Keratinocyte (primary cell): ENCODE measurements at regions not wholly inside any gene's neighbourhood (a gene's known extent, or its start where the extent isn't known, plus 50 kb on each side); places are given as distances from the start of the nearest gene placed in this dataset.

Source experiments
- DNase-seq: peaks from one replicate; pipeline ENCODE4 v3.0.0-alpha.2; 2011; ENCODE audit warnings: low read depth, missing footprints, low spot score
- FAIRE-seq: peaks from 2 replicates; lab custom pipeline; 2011; peaks lifted over from hg19 to GRCh38; lab: Jason Lieb, UNC
- H2AFZ ChIP-seq: 2 replicates; pipeline ENCODE4 v1.6.0; 2012; ENCODE audit warnings: low read length, control low read depth, inconsistent platforms; ENCODE audit not compliant: control insufficient read depth
- H3K27ac ChIP-seq: 2 replicates; pipeline ENCODE4 v1.5.1; 2011; ENCODE audit warnings: low read length; ENCODE audit not compliant: control insufficient read depth, insufficient read depth
- H3K27me3 ChIP-seq: 3 replicates; pipeline ENCODE4 v1.6.0; 2011; ENCODE audit warnings: low read length; ENCODE audit not compliant: control insufficient read depth, insufficient read depth; ENCODE audit errors: extremely low read depth
- H3K36me3 ChIP-seq, 2 experiments: 2 replicates in 1 of 2; 3 replicates in 1 of 2; pipeline ENCODE4 v1.5.1; 2011; ENCODE audit warnings: low read length in 2 of 2, mild to moderate bottlenecking in 1 of 2; ENCODE audit not compliant: control insufficient read depth in 2 of 2, insufficient read depth in 2 of 2; ENCODE audit errors: extremely low read depth in 1 of 2
- H3K4me1 ChIP-seq: 3 replicates; pipeline ENCODE4 v1.5.1; 2011; ENCODE audit warnings: low read length; ENCODE audit not compliant: control insufficient read depth, insufficient read depth; ENCODE audit errors: extremely low read depth
- H3K4me2 ChIP-seq: 3 replicates; pipeline ENCODE4 v1.6.0; 2011; ENCODE audit warnings: low read depth, low read length; ENCODE audit not compliant: control insufficient read depth, insufficient read depth; ENCODE audit errors: extremely low read depth
- H3K4me3 ChIP-seq, 3 experiments: fragments of 200-600 bp in 1 of 3; sonication (generic) in 1 of 3; 2 replicates in 2 of 3; 3 replicates in 1 of 3; pipeline ENCODE4 v1.5.1; 2011 to 2016; ENCODE audit warnings: low read length in 3 of 3, mild to moderate bottlenecking in 3 of 3, control low read depth in 2 of 3, inconsistent platforms in 1 of 3, low read depth in 1 of 3, mixed read lengths in 1 of 3, mixed run types in 1 of 3, moderate library complexity in 1 of 3; ENCODE audit not compliant: control insufficient read depth in 2 of 3, insufficient read depth in 2 of 3; ENCODE audit errors: extremely low read depth in 1 of 3
- H3K79me2 ChIP-seq: 2 replicates; pipeline ENCODE4 v1.6.0; 2012; ENCODE audit warnings: low read length; ENCODE audit not compliant: control insufficient read depth, insufficient read depth
- H3K9ac ChIP-seq: 3 replicates; pipeline ENCODE4 v1.6.0; 2011; ENCODE audit warnings: low read length; ENCODE audit not compliant: control insufficient read depth, insufficient read depth; ENCODE audit errors: extremely low read depth
- H3K9me1 ChIP-seq: 3 replicates; pipeline ENCODE4 v1.6.0; 2011; ENCODE audit warnings: low read length; ENCODE audit not compliant: control insufficient read depth, insufficient read depth; ENCODE audit errors: extremely low read depth
- H3K9me3 ChIP-seq: 2 replicates; pipeline ENCODE4 v1.5.1; 2012; ENCODE audit warnings: low read depth, low read length; ENCODE audit not compliant: control insufficient read depth
- H4K20me1 ChIP-seq: 3 replicates; pipeline ENCODE4 v1.6.0; 2011; ENCODE audit warnings: low read length; ENCODE audit not compliant: control insufficient read depth, insufficient read depth; ENCODE audit errors: extremely low read depth
- EZH2 ChIP-seq: IDR thresholded peaks from one replicate; pipeline ENCODE4 v1.6.1; 2012; ENCODE audit warnings: inconsistent platforms, mild to moderate bottlenecking, low read length, moderate library complexity
- dilution Hi-C: fragments of 300-500 bp; cut with MboI; formaldehyde crosslinking; loops from one replicate; pipeline ENCODE4 v1.7.0; 2020; ENCODE audit warnings: low sequenced_read_pairs; ENCODE audit not compliant: extremely low pct_ligation_motif_present
- TF ChIP-seq, protein P1 (sequence below), 3 experiments: IDR thresholded peaks in 1 of 3; conservative IDR thresholded peaks in 1 of 3; optimal IDR thresholded peaks in 1 of 3; 2 replicates in 2 of 3; 3 replicates in 1 of 3; pipeline versions ENCODE3 to v1.5.1; 2011; ENCODE audit warnings: low read length in 3 of 3, mild to moderate bottlenecking in 3 of 3, moderate library complexity in 2 of 3, control low read depth in 1 of 3, inconsistent platforms in 1 of 3; ENCODE audit not compliant: insufficient read depth in 2 of 3; ENCODE audit errors: extremely low read depth in 1 of 3

DNA sequence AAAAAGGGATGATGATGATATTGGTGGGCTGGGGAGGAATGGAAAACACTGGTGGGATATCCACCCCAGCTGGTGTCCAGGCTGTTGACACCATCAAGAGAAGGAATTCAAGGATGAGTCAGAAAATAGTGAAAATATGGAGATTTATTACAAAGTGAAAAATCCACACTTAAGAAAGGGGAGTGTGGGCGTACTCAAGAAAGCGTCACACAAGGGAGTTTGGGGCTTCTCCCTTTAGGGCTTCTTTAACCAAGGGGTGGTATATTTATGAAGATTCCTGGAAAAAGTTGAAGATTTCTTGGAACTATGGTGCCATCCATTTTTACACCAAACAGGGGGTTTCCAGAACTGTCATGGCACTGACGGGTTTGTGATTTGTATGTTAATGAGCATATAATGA, 63.1 kb upstream of the ARID2 start:
- Histone ChIP-seq H3K4me3 (no peak overlapping the region), H3K9me3 (no peaks in the 10 kb centered on the region), H3K36me3 (no peaks in the 10 kb centered on the region), H4K20me1 (no peaks in the 10 kb centered on the region), H3K4me1 (peaks cover 4% of the 10 kb centered on the region), H2AFZ (no peak overlapping the region), H3K9me1 (no peaks in the 10 kb centered on the region), H3K27ac (no peak overlapping the region), H3K79me2 (no peaks in the 10 kb centered on the region), H3K27me3 (no peaks in the 10 kb centered on the region), H3K4me2 (no peak overlapping the region), H3K9ac (no peak overlapping the region)
- TF ChIP-seq EZH2: no peak
- TF ChIP-seq, protein P1, sequence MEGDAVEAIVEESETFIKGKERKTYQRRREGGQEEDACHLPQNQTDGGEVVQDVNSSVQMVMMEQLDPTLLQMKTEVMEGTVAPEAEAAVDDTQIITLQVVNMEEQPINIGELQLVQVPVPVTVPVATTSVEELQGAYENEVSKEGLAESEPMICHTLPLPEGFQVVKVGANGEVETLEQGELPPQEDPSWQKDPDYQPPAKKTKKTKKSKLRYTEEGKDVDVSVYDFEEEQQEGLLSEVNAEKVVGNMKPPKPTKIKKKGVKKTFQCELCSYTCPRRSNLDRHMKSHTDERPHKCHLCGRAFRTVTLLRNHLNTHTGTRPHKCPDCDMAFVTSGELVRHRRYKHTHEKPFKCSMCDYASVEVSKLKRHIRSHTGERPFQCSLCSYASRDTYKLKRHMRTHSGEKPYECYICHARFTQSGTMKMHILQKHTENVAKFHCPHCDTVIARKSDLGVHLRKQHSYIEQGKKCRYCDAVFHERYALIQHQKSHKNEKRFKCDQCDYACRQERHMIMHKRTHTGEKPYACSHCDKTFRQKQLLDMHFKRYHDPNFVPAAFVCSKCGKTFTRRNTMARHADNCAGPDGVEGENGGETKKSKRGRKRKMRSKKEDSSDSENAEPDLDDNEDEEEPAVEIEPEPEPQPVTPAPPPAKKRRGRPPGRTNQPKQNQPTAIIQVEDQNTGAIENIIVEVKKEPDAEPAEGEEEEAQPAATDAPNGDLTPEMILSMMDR (optimal IDR thresholded peaks at IDR 0.05 in 1 of 3, IDR thresholded peaks at IDR 0.05 in 1 of 3, conservative IDR thresholded peaks at IDR 0.05 in 1 of 3; ENCODE audit: extremely low read depth in 1 of 3, insufficient read depth in 2 of 3, low read length in 3 of 3): no peak
- DNase-seq (no peak), FAIRE-seq (no peak)
- dilution Hi-C loops: no loop called here

DNA sequence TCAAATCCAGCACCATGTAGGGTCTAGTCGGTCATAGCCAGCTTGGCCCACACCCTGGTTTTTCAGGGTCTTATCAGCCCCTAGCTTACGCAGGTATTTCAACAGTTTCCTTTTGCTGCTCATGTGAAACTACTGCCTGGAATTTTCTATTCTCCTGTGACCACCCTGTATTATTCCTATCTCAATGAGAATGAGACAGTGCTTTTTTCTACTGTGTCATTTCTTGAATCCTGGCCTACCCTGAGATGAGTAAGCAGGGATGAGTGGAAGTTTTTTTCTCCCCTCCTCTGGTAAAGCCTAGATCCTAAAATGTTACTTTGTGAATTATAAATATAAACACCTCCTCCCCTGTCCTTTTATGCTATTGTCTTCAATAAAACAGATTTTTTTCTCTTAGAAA, 62.7 kb upstream of the ARID2 start:
- DNase-seq (no peak), FAIRE-seq (no peak)
- no peaks in the 10 kb centered on the region for H3K9me1 ChIP-seq
- no peaks in the 10 kb centered on the region for H3K36me3 ChIP-seq
- no peaks in the 10 kb centered on the region for H3K79me2 ChIP-seq
- no peak overlapping the region for H3K9ac ChIP-seq
- no peak overlapping the region for H2AFZ ChIP-seq
- dilution Hi-C loops: no loop called here
- no peak overlapping the region for H3K4me3 ChIP-seq
- H4K20me1 ChIP-seq: no peaks in the 10 kb centered on the region
- no peak overlapping the region for H3K4me2 ChIP-seq
- no peak overlapping the region for H3K27ac ChIP-seq
- H3K9me3 ChIP-seq: no peaks in the 10 kb centered on the region
- H3K4me1 ChIP-seq: peaks cover 4% of the 10 kb centered on the region
- TF ChIP-seq, protein P1 (optimal IDR thresholded peaks at IDR 0.05 in 1 of 3, IDR thresholded peaks at IDR 0.05 in 1 of 3, conservative IDR thresholded peaks at IDR 0.05 in 1 of 3; ENCODE audit: extremely low read depth in 1 of 3, insufficient read depth in 2 of 3, low read length in 3 of 3): no peak
- TF ChIP-seq EZH2: no peak
- H3K27me3 ChIP-seq: no peaks in the 10 kb centered on the region
